ENCODE measurements at regions not wholly inside any gene's neighbourhood (a gene's known extent, or its start where the extent isn't known, plus 50 kb on each side); places are given as distances from the start of the nearest gene placed in this dataset.

GRCh38 chr2:128399690-128400291, 81.1 kb upstream of the HS6ST1 start:
- in situ Hi-C loops (cut with HindIII; ENCODE audit: low sequenced_read_pairs), result no loop called here

- in situ Hi-C loops (cut with HindIII; ENCODE audit: low sequenced_read_pairs), result no loop called here
These were observed 83.0 kb upstream of the HS6ST1 start for GRCh38 chr2:128401680-128402079.

DNA sequence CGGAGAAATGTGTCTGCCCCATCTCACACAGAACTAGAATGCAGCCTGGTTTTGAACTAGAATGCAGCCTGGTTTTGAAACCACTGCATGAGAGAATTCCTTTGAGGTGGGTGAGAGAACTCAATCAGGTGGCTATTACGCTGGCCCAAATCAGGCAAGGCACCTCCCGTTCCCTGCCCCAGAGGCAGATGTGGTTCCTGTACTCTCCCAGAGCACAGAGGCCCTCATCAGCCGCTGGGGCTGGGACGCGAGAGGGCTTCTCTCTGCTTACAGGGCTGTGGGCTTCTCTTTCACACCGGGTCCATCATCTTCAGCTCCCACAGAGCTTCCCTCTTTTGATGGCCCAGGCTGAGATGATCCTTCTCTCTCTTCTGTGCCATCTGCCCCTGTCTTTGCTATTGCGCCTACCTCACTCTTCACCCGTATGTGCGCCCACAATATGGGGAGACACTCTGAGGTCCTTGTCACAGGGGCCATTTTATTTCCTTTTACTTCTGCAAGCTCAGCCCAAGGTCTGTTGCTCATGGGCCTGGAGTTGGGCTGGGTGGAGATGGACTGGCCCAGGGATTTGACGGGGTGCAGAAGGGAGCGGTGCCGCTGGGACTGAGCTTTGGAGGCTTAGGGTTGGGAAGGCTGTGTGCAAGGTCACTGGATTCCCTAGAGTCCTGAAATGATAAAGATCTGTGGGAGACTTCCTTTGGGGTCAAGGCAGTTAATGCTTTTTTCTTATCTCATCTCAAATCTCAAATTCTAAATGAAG, 84.4 kb upstream of the HS6ST1 start:
- in situ Hi-C loops (cut with HindIII; ENCODE audit: low sequenced_read_pairs), result no loop called here

GRCh38 chr2:128403814-128404708, 85.4 kb upstream of the HS6ST1 start:
- in situ Hi-C loops (cut with HindIII; ENCODE audit: low sequenced_read_pairs), result no loop called here

DNA sequence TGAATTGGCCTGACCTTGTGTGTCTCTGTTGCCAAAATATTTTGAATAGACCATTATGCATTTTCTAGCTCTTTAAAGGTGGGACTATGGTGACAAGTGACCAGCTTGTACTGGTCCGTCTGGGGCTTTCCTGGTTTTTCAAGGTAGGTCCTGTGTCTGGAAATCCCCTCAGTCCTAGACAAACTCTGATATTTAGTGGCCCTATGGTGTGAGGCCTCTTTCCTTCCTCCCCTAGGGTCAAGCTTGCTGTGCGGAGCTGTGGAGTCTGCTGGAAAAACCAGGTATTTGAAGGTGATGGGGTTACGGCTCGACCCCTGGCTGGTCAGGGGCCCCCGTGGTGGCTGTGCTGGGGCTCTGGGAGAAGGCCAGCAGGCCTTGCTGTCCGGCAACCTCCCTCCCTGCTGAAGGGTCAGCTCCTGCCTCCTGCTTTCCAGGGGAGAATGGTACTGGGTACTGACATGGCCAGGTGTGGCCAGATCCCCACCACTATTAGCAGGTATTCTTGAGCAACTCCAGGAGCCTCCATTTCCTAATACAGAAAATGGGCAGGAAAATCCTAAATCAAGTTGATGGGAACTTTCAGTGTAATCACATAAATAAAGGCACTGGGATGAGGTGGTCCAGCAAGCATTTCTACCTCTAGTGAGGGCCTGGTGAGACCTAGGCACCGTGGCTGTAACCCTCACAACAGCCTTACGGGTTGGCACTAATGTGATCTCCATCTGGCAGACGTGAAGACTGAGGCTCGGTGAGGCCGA, 86.2 kb upstream of the HS6ST1 start:
- in situ Hi-C loops (cut with HindIII; ENCODE audit: low sequenced_read_pairs), result no loop called here

DNA sequence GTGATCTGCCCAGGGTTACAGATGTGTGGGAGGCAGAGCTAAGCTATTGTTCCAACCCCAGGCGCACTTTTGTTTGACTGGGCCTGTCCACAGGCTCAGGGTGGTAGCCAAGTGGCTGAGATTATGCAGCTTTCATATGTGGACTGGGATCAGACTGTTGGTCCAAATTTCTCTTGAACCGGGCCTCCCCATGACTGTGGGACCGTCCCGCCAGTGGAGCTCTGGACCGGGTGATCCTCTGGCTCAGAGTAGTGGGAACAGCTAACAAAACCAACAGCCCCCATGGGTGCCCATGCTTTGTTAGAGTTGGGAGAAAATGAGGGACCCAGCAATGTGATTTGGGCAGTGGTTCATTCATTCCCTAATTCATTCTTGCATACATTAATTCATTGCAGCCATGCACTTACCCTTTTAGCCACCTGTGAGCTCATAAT, 86.8 kb upstream of the HS6ST1 start:
- in situ Hi-C loops (cut with HindIII; ENCODE audit: low sequenced_read_pairs), result no loop called here

GRCh38 chr2:128405981-128406613, 87.4 kb upstream of the HS6ST1 start:
- in situ Hi-C loops (cut with HindIII; ENCODE audit: low sequenced_read_pairs), result no loop called here

- in situ Hi-C loops (cut with HindIII; ENCODE audit: low sequenced_read_pairs), result no loop called here
These were observed 88.3 kb upstream of the HS6ST1 start for GRCh38 chr2:128406736-128407554.

GRCh38 chr2:128408349-128409305, 90.0 kb upstream of the HS6ST1 start:
- in situ Hi-C loops (cut with HindIII; ENCODE audit: low sequenced_read_pairs), result no loop called here

- in situ Hi-C loops (cut with HindIII; ENCODE audit: low sequenced_read_pairs), result no loop called here
These were observed 90.8 kb upstream of the HS6ST1 start for GRCh38 chr2:128409326-128410034.

- in situ Hi-C loops (cut with HindIII; ENCODE audit: low sequenced_read_pairs), result no loop called here
These were observed 91.5 kb upstream of the HS6ST1 start for GRCh38 chr2:128410035-128410757.

DNA sequence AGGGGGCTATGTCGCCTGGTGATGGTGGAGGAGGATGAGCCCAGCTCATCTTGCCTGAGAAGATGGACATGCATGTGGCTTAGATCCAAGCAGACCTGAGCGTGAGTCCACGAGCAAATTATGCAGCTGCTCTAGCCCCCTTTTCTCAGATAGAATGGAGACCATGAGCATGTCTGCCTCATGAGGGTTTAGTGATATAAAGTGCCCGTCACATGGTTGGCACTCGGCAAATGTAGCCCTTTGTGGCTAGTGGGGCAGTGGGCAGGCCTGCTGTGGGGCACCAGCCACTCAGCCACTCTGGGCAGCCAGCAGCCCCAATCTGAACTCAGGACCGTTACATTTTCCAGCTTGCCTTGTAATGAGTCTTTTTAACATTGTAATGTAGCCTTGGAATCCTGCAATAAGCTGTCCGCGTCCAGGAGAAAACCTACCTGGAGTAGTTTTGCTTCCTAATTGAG, 92.1 kb upstream of the HS6ST1 start:
- in situ Hi-C loops (cut with HindIII; ENCODE audit: low sequenced_read_pairs), result no loop called here

GRCh38 chr2:128411431-128411830, 92.8 kb upstream of the HS6ST1 start:
- in situ Hi-C loops (cut with HindIII; ENCODE audit: low sequenced_read_pairs), result no loop called here

DNA sequence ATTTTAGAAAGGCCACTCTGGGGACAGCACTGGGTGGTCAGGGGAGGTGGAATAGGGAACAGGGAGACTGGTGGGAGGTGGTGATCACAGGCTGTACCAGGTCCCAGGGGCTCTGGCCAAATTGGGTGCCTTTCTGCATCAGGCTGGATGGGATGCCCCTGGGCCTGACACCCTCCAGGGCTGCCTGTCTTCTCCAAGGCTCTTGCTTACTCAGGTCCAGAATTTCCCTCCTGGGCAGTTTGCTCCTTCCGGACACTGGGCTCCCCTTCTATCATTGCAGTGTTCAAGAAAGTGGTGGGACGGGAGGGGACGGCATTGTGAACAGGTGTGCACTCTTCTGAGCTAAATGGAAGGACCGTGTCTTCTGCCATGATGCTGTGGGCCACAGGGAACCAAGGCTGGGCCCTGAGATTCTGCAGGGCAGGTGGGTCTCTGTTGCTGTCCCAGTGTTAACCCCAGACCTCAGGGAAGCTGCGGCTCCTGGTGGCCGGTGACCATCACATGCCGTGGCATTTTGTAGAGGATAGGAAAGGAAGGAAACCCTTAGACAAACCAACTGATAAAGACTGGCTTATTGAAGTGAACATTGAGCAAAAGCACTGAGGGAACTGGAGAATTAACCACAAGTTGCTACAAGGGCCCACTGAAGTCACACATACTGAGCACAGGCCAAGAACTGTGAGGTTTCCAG, 93.7 kb upstream of the HS6ST1 start:
- in situ Hi-C loops (cut with HindIII; ENCODE audit: low sequenced_read_pairs), result no loop called here

DNA sequence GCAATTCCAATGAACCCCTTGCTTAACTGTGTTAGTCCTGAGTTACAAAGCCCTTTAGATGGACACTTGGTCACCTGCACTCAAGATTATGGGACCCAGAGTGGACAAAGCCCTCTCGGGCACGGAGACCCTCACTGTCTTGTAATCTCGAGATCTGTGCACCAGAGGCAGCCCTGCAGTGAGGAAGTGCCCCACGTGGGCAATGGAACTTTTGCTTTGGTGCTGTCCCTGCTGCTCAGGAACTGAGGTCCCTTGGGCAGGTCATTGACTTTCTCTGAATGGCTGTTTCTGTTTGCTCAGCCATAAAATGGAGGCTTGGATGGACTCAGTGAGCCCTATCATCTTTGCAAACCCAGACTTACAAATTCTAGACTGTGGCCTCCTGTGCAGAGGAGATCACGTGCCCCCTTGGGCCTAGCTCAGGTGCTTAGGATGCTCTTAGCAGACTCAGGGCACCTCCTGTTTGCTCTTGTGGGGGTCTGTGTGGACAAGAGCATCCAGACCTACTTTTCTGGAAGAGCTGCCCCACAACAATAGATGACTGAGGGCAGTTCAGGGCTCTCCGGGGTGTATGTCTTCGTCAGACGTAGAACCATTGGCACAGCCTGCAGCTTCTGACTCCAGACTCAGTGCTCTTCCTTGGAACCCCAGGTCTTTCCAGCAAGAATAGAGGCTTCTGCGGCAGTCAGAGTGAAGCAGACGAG, 94.5 kb upstream of the HS6ST1 start:
- in situ Hi-C loops (cut with HindIII; ENCODE audit: low sequenced_read_pairs), result no loop called here
